Panc1 (cell line): ENCODE measurements at regions not wholly inside any gene's neighbourhood (a gene's known extent, or its start where the extent isn't known, plus 50 kb on each side); places are given as distances from the start of the nearest gene placed in this dataset.

Experiments used
- ATAC-seq: fragments of 200-7000 bp; cut with Tn5 transposase; 2 replicates; pipeline ENCODE4 v1.9.1; 2020; ENCODE audit warnings: mild to moderate bottlenecking, moderate library complexity
- BruUV-seq: library from RNA; stranded (reverse); fragments of 400-500 nt; replicated peaks from 2 replicates; lab custom pipeline; 2021; lab: Mats Ljungman, UMichigan
- CTCF ChIA-PET: fragments of 300-600 bp; sonication (Branson Sonifier 250); formaldehyde crosslinking; loops from one replicate; lab custom pipeline; 2022; ENCODE audit warnings: antibody characterized with exemption; lab: Charles Lee
- POLR2A ChIA-PET: fragments of 300-600 bp; sonication (Branson Sonifier 250); formaldehyde crosslinking; loops from one replicate; lab custom pipeline; 2022; ENCODE audit warnings: antibody characterized with exemption; lab: Charles Lee
- DNase-seq: peaks from one replicate; pipeline ENCODE4 v3.0.0-alpha.2; 2010; ENCODE audit warnings: low read depth, low spot score
- H3K27ac ChIP-seq: 2 replicates; pipeline ENCODE4 v1.5.1; 2011; ENCODE audit warnings: mild to moderate bottlenecking, low read length, inconsistent platforms
- H3K27me3 ChIP-seq: fragments of 200-500 bp; sonication (Bioruptor generic); 2 replicates; pipeline ENCODE4 v1.6.0; 2014; ENCODE audit warnings: low read length, inconsistent platforms; ENCODE audit not compliant: control insufficient read depth, insufficient read depth
- H3K36me3 ChIP-seq: fragments of 200-500 bp; sonication (Bioruptor generic); 2 replicates; pipeline ENCODE4 v1.5.1; 2014; ENCODE audit warnings: inconsistent platforms, mild to moderate bottlenecking, low read length, moderate library complexity; ENCODE audit not compliant: control insufficient read depth, insufficient read depth
- H3K4me1 ChIP-seq: 2 replicates; pipeline ENCODE4 v1.5.1; 2011; ENCODE audit warnings: inconsistent platforms, mild to moderate bottlenecking, low read length, moderate library complexity; ENCODE audit not compliant: control insufficient read depth, insufficient read depth
- H3K4me3 ChIP-seq, 2 experiments: 2 replicates each; pipeline ENCODE4 v1.5.1; 2011 to 2012; ENCODE audit warnings: low read depth in 2 of 2, low read length in 2 of 2, mild to moderate bottlenecking in 2 of 2, inconsistent platforms in 1 of 2, moderate library complexity in 1 of 2
- H3K9me3 ChIP-seq: fragments of 200-500 bp; sonication (Bioruptor generic); 2 replicates; pipeline ENCODE4 v1.5.1; 2014; ENCODE audit warnings: low read depth, mild to moderate bottlenecking, inconsistent platforms, low read length, moderate library complexity; ENCODE audit not compliant: control insufficient read depth, insufficient read depth
- CTCF ChIP-seq: fragments of 450-650 bp; IDR thresholded peaks from 2 replicates; pipeline ENCODE4 v1.5.1; 2017; ENCODE audit warnings: mild to moderate bottlenecking
- POLR2AphosphoS5 ChIP-seq: IDR thresholded peaks from 2 replicates; pipeline ENCODE4 v1.6.1; 2012; ENCODE audit warnings: mild to moderate bottlenecking, low read depth, low read length, moderate library complexity
- REST ChIP-seq, 2 experiments: IDR thresholded peaks; 2 replicates each; pipeline ENCODE4 v1.6.1; 2011 to 2012; ENCODE audit warnings: low read depth in 2 of 2, control low read depth in 1 of 2, low read length in 1 of 2, mild to moderate bottlenecking in 1 of 2, moderate library complexity in 1 of 2; ENCODE audit not compliant: insufficient read depth in 1 of 2
- SIN3A ChIP-seq: IDR thresholded peaks from 2 replicates; pipeline ENCODE4 v1.6.1; 2012; ENCODE audit warnings: low read depth, mild to moderate bottlenecking, low read length, moderate library complexity, borderline replicate concordance; ENCODE audit not compliant: insufficient read depth
- TCF7L2 ChIP-seq: IDR thresholded peaks from 2 replicates; pipeline ENCODE4 v1.6.1; 2011; ENCODE audit warnings: mild to moderate bottlenecking, low read depth, low read length, inconsistent platforms
- in situ Hi-C: cut with HindIII; loops from 2 replicates; pipeline ENCODE4 v1.10.0; 2016; ENCODE audit warnings: low sequenced_read_pairs, low pct_unique_long_range_greater_than_20kb
- intact Hi-C: fragments of 100-400 bp; cut with micrococcal nuclease; formaldehyde crosslinking; loops from one replicate; pipeline ENCODE4 v1.10.0; 2022; ENCODE audit not compliant: unreplicated experiment

- Histone ChIP-seq H3K27ac (no peak overlapping the region), H3K4me3 (no peak overlapping the region), H3K27me3 (peaks cover 11% of the 10 kb centered on the region; the same call in 1 of the 2 replicates), H3K4me1 (no peaks in the 10 kb centered on the region), H3K36me3 (no peaks in the 10 kb centered on the region), H3K9me3 (no peaks in the 10 kb centered on the region)
- ChIA-PET CTCF (no interaction called here), POLR2A (no interaction called here)
- in situ Hi-C loops: no loop called here
- DNase-seq (no peak), ATAC-seq (no peak)
- no peak for TF ChIP-seq POLR2AphosphoS5
- BruUV-seq: no TSS peak
- intact Hi-C loops: no loop called here
Measured at GRCh38 chr19:30159636-30160035, 212.5 kb upstream of the ZNF536 start.

- ChIA-PET POLR2A (no interaction called here), CTCF (no interaction called here)
- in situ Hi-C loops (no loop called here), intact Hi-C loops (no loop called here)
- DNase-seq (no peak), ATAC-seq (no peak)
- H3K36me3 ChIP-seq: no peaks in the 10 kb centered on the region
- BruUV-seq: no TSS peak
- TF ChIP-seq REST (IDR thresholded peaks at IDR 0.05; ENCODE audit: insufficient read depth in 1 of 2, low read depth in 2 of 2, low read length in 1 of 2): no peak
- TF ChIP-seq SIN3A: no peak
- TF ChIP-seq CTCF: no peak
- no peak for TF ChIP-seq POLR2AphosphoS5
- no peak for TF ChIP-seq TCF7L2
- no peaks in the 10 kb centered on the region for H3K4me1 ChIP-seq
- H3K27me3 ChIP-seq: peaks cover 9% of the 10 kb centered on the region; the same call in 1 of the 2 replicates
- H3K4me3 ChIP-seq: no peak overlapping the region
- no peak overlapping the region for H3K27ac ChIP-seq
- H3K9me3 ChIP-seq: no peaks in the 10 kb centered on the region
Measured at GRCh38 chr19:30160426-30160825, 211.8 kb upstream of the ZNF536 start.

GRCh38 chr19:30161021-30161655 is 211.0 kb upstream of the ZNF536 start:
- no peak for TF ChIP-seq TCF7L2
- TF ChIP-seq SIN3A: no peak
- TF ChIP-seq POLR2AphosphoS5: no peak
- no peak for TF ChIP-seq CTCF
- TF ChIP-seq REST (IDR thresholded peaks at IDR 0.05; ENCODE audit: insufficient read depth in 1 of 2, low read depth in 2 of 2, low read length in 1 of 2): no peak
- Histone ChIP-seq H3K36me3 (no peaks in the 10 kb centered on the region), H3K27me3 (peaks cover 9% of the 10 kb centered on the region; the same call in 1 of the 2 replicates), H3K9me3 (no peaks in the 10 kb centered on the region), H3K4me1 (no peaks in the 10 kb centered on the region), H3K27ac (no peak overlapping the region), H3K4me3 (no peak overlapping the region)
- in situ Hi-C loops: no loop called here
- ChIA-PET POLR2A (no interaction called here), CTCF (no interaction called here)
- ATAC-seq: no peak
- intact Hi-C loops: no loop called here
- BruUV-seq: no TSS peak
- no peak for DNase-seq
